H1 (cell line): ENCODE measurements at regions not wholly inside any gene's neighbourhood (a gene's known extent, or its start where the extent isn't known, plus 50 kb on each side); places are given as distances from the start of the nearest gene placed in this dataset.

Source experiments
- SAP30 ChIP-seq: fragments of 300-600 bp; sonication (generic); IDR thresholded peaks from 2 replicates; pipeline ENCODE4 v1.7.1; 2012; ENCODE audit warnings: low read length, moderate library complexity, mild to moderate bottlenecking, inconsistent platforms; ENCODE audit not compliant: insufficient read depth, insufficient replicate concordance
- ZNF274 ChIP-seq: IDR thresholded peaks from 2 replicates; pipeline ENCODE4 v1.7.0; 2012; ENCODE audit warnings: low read length, borderline replicate concordance; ENCODE audit errors: extremely low read depth

DNA sequence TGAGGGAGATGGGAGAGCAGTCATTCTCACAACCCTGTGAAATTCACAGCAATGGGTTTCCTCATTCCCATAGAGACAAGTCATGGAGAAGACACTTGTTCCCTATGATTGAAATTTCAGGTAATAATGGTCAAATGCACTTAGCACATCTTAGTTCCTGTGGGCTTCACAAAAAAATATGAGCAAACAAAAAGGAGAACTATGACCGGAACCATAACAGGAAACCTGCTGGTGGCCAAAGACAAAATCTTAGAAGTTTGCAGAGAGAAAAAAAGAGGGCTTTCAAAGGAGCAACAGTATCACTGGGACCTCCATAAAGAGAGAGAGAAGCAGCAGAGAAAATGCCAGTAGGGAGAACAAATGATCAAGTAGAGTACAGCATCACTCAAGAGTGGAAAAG, 138.9 kb upstream of the APCDD1 start (continued):
- TF ChIP-seq ZNF274, result no peak
- TF ChIP-seq SAP30, result no peak
